ENCODE measurements at regions not wholly inside any gene's neighbourhood (a gene's known extent, or its start where the extent isn't known, plus 50 kb on each side); places are given as distances from the start of the nearest gene placed in this dataset.

GRCh38 chr14:98470663-98471062, 801.3 kb downstream of the BCL11B start:
- no peaks in the 10 kb centered on the region for H3K9me3 Mint-ChIP-seq
- H3K4me3 Mint-ChIP-seq, result no peak overlapping the region
- Histone ChIP-seq H3K27ac (ENCODE audit: low read depth, low read length) (no peak overlapping the region), H3K4me3 (ENCODE audit: low read length) (no peak overlapping the region), H3K9me3 (ENCODE audit: control insufficient read depth, low read length) (no peaks in the 10 kb centered on the region), H3K27me3 (ENCODE audit: control insufficient read depth, insufficient read depth, low read length, poor library complexity, severe bottlenecking) (no peaks in the 10 kb centered on the region), H3K9ac (ENCODE audit: extremely low read depth, low read length, poor library complexity, severe bottlenecking) (no peak overlapping the region), H3K36me3 (ENCODE audit: control insufficient read depth, insufficient read depth, low read length) (no peaks in the 10 kb centered on the region), H3K4me1 (ENCODE audit: control insufficient read depth, insufficient read depth, low read length) (no peaks in the 10 kb centered on the region)
- H3K4me1 Mint-ChIP-seq, result peaks cover 4% of the 10 kb centered on the region
- WGBS, 2 experiments (ENCODE audit: insufficient coverage in 1 of 2, insufficient read length in 1 of 2), result 75 to 100% methylated on average over 2 to 4 of the region's 4 CpGs
- no peaks in the 10 kb centered on the region for H3K36me3 Mint-ChIP-seq (ENCODE audit: low read depth)
- H3K27me3 Mint-ChIP-seq (ENCODE audit: insufficient read depth), result no peaks in the 10 kb centered on the region
- H3K27ac Mint-ChIP-seq, result no peak overlapping the region
- no peak for DNase-seq
- no peak for TF ChIP-seq CTCF (conservative IDR thresholded peaks at IDR 0.05)

- Histone ChIP-seq H3K9me3 (ENCODE audit: control insufficient read depth, low read length) (no peaks in the 10 kb centered on the region), H3K27ac (ENCODE audit: low read depth, low read length) (no peak overlapping the region), H3K9ac (ENCODE audit: extremely low read depth, low read length, poor library complexity, severe bottlenecking) (no peak overlapping the region), H3K4me3 (ENCODE audit: low read length) (no peak overlapping the region), H3K4me1 (ENCODE audit: control insufficient read depth, insufficient read depth, low read length) (no peaks in the 10 kb centered on the region), H3K36me3 (ENCODE audit: control insufficient read depth, insufficient read depth, low read length) (no peaks in the 10 kb centered on the region), H3K27me3 (ENCODE audit: control insufficient read depth, insufficient read depth, low read length, poor library complexity, severe bottlenecking) (no peaks in the 10 kb centered on the region)
- H3K9me3 Mint-ChIP-seq, result peaks cover 5% of the 10 kb centered on the region
- DNase-seq, result no peak
- 82 to 94% methylated on average over 2 of the region's 2 CpGs for WGBS, 2 experiments (ENCODE audit: insufficient coverage in 1 of 2, insufficient read length in 1 of 2)
- H3K4me3 Mint-ChIP-seq, result no peak overlapping the region
- no peaks in the 10 kb centered on the region for H3K36me3 Mint-ChIP-seq (ENCODE audit: low read depth)
- no peak for TF ChIP-seq CTCF (conservative IDR thresholded peaks at IDR 0.05)
- no peaks in the 10 kb centered on the region for H3K27me3 Mint-ChIP-seq (ENCODE audit: insufficient read depth)
- H3K4me1 Mint-ChIP-seq, result peaks cover 4% of the 10 kb centered on the region
- H3K27ac Mint-ChIP-seq, result no peak overlapping the region
Observed at GRCh38 chr14:98474900-98475299, 797.1 kb downstream of the BCL11B start.

DNA sequence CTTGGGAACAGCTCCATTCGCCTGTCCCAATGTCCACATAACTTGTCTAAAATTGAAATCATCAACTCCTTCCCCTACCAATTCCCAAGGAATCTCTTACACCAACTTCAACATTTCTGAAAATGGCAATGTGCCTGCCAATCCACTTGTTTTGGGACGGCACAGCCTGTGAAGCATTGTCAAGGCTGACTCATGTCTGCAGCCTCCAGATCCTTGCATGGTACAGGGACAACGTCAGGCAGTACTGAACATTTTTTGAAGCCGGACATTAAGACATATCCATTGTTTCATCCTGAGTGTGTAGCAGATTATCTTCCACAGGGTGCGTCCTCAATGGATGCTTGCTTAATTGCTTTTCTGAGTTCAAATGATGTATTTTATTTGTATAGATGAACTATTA, 794.1 kb downstream of the BCL11B start:
- H3K27me3 ChIP-seq (ENCODE audit: control insufficient read depth, insufficient read depth, low read length, poor library complexity, severe bottlenecking), result no peaks in the 10 kb centered on the region
- no peak for DNase-seq
- Mint-ChIP-seq H3K4me1 (no peaks in the 10 kb centered on the region), H3K4me3 (no peak overlapping the region), H3K27ac (no peak overlapping the region), H3K36me3 (ENCODE audit: low read depth) (no peaks in the 10 kb centered on the region), H3K9me3 (peaks cover 5% of the 10 kb centered on the region), H3K27me3 (ENCODE audit: insufficient read depth) (no peaks in the 10 kb centered on the region)
- no peak overlapping the region for H3K4me3 ChIP-seq (ENCODE audit: low read length)
- H3K36me3 ChIP-seq (ENCODE audit: control insufficient read depth, insufficient read depth, low read length), result no peaks in the 10 kb centered on the region
- H3K9me3 ChIP-seq (ENCODE audit: control insufficient read depth, low read length), result no peaks in the 10 kb centered on the region
- no peak overlapping the region for H3K9ac ChIP-seq (ENCODE audit: extremely low read depth, low read length, poor library complexity, severe bottlenecking)
- H3K27ac ChIP-seq (ENCODE audit: low read depth, low read length), result no peak overlapping the region
- WGBS, 2 experiments (ENCODE audit: insufficient coverage in 1 of 2, insufficient read length in 1 of 2), result 93 to 96% methylated on average over 4 to 5 of the region's 5 CpGs
- H3K4me1 ChIP-seq (ENCODE audit: control insufficient read depth, insufficient read depth, low read length), result no peaks in the 10 kb centered on the region
- TF ChIP-seq CTCF (conservative IDR thresholded peaks at IDR 0.05), result no peak

All from endodermal cell (in vitro differentiated cells).